ENCODE measurements at regions not wholly inside any gene's neighbourhood (a gene's known extent, or its start where the extent isn't known, plus 50 kb on each side); places are given as distances from the start of the nearest gene placed in this dataset.

GRCh38 chrX:121256647-121257046, 209.2 kb downstream of the GLUD2 start:
- no peak for DNase-seq
- no peaks in the 10 kb centered on the region for H3K9me3 ChIP-seq
- no peak overlapping the region for H3K27ac ChIP-seq
- H3K4me3 ChIP-seq, result no peak overlapping the region
- no peaks in the 10 kb centered on the region for H3K27me3 ChIP-seq
- no peaks in the 10 kb centered on the region for H3K4me1 ChIP-seq
- intact Hi-C loops (cut with DNase I; ENCODE audit: low total_unique reads), result no loop called here
- no peaks in the 10 kb centered on the region for H3K36me3 ChIP-seq
- no peak for TF ChIP-seq POLR2A (IDR thresholded peaks at IDR 0.05)
- no peak for TF ChIP-seq CTCF (IDR thresholded peaks at IDR 0.05)

GRCh38 chrX:121258545-121258944, 211.1 kb downstream of the GLUD2 start:
- Histone ChIP-seq H3K4me3 (no peak overlapping the region), H3K9me3 (no peaks in the 10 kb centered on the region), H3K4me1 (no peaks in the 10 kb centered on the region), H3K36me3 (no peaks in the 10 kb centered on the region), H3K27ac (no peak overlapping the region), H3K27me3 (no peaks in the 10 kb centered on the region)
- TF ChIP-seq POLR2A (IDR thresholded peaks at IDR 0.05) (no peak), CTCF (IDR thresholded peaks at IDR 0.05) (no peak)
- intact Hi-C loops (cut with DNase I; ENCODE audit: low total_unique reads), result no loop called here
- no peak for DNase-seq

- no peak for DNase-seq
- Histone ChIP-seq H3K9me3 (no peaks in the 10 kb centered on the region), H3K4me3 (no peak overlapping the region), H3K4me1 (no peaks in the 10 kb centered on the region), H3K36me3 (no peaks in the 10 kb centered on the region), H3K27ac (no peak overlapping the region), H3K27me3 (no peaks in the 10 kb centered on the region)
- no peak for TF ChIP-seq POLR2A (IDR thresholded peaks at IDR 0.05)
- no peak for TF ChIP-seq CTCF (IDR thresholded peaks at IDR 0.05)
- intact Hi-C loops (cut with DNase I; ENCODE audit: low total_unique reads), result no loop called here
Measured at GRCh38 chrX:121259170-121259569, 211.8 kb downstream of the GLUD2 start.

GRCh38 chrX:121260596-121261240, 213.3 kb downstream of the GLUD2 start:
- Histone ChIP-seq H3K27me3 (no peaks in the 10 kb centered on the region), H3K4me3 (no peak overlapping the region), H3K4me1 (no peaks in the 10 kb centered on the region), H3K27ac (no peak overlapping the region), H3K9me3 (no peaks in the 10 kb centered on the region), H3K36me3 (no peaks in the 10 kb centered on the region)
- intact Hi-C loops (cut with DNase I; ENCODE audit: low total_unique reads), result no loop called here
- no peak for DNase-seq
- TF ChIP-seq CTCF (IDR thresholded peaks at IDR 0.05) (no peak), POLR2A (IDR thresholded peaks at IDR 0.05) (no peak)

- no peak for DNase-seq
- Histone ChIP-seq H3K27me3 (no peaks in the 10 kb centered on the region), H3K27ac (no peak overlapping the region), H3K9me3 (no peaks in the 10 kb centered on the region), H3K4me3 (no peak overlapping the region), H3K36me3 (no peaks in the 10 kb centered on the region), H3K4me1 (no peaks in the 10 kb centered on the region)
- TF ChIP-seq POLR2A (IDR thresholded peaks at IDR 0.05) (no peak), CTCF (IDR thresholded peaks at IDR 0.05) (no peak)
- intact Hi-C loops (cut with DNase I; ENCODE audit: low total_unique reads), result no loop called here
Measured at GRCh38 chrX:121283921-121284320, 236.5 kb downstream of the GLUD2 start.
